Mesodermal cell (in vitro differentiated cells): ENCODE measurements at regions not wholly inside any gene's neighbourhood (a gene's known extent, or its start where the extent isn't known, plus 50 kb on each side); places are given as distances from the start of the nearest gene placed in this dataset.

Source experiments
- H3K27ac ChIP-seq: 2 replicates; pipeline ENCODE4 v1.7.0; 2013; ENCODE audit warnings: mild to moderate bottlenecking, low read depth, low read length, moderate library complexity; ENCODE audit not compliant: severe bottlenecking
- H3K36me3 ChIP-seq: 2 replicates; pipeline ENCODE4 v1.7.1; 2013; ENCODE audit warnings: mild to moderate bottlenecking, low read length, moderate library complexity; ENCODE audit not compliant: control insufficient read depth, insufficient read depth
- H3K4me1 ChIP-seq: one replicate; pipeline ENCODE4 v1.7.1; 2013; ENCODE audit warnings: mild to moderate bottlenecking, low read length; ENCODE audit not compliant: insufficient read depth, control insufficient read depth, poor library complexity, severe bottlenecking
- H3K4me3 ChIP-seq: 2 replicates; pipeline ENCODE4 v1.7.0; 2013; ENCODE audit warnings: low read length, control low read depth, mild to moderate bottlenecking; ENCODE audit not compliant: insufficient read depth, poor library complexity, severe bottlenecking; ENCODE audit errors: extremely low read depth
- H3K9me3 ChIP-seq: 2 replicates; pipeline ENCODE4 v1.7.1; 2013; ENCODE audit warnings: mild to moderate bottlenecking, low read length, moderate library complexity; ENCODE audit not compliant: control insufficient read depth
- WGBS, 2 experiments: methylation state at CpG; one replicate each; pipeline ENCODE4 v1.1.5; 2013; ENCODE audit warnings: missing lambda C conversion rate in 2 of 2; ENCODE audit not compliant: insufficient coverage in 2 of 2; 5-methylcytosine and 5-hydroxymethylcytosine counted together

DNA sequence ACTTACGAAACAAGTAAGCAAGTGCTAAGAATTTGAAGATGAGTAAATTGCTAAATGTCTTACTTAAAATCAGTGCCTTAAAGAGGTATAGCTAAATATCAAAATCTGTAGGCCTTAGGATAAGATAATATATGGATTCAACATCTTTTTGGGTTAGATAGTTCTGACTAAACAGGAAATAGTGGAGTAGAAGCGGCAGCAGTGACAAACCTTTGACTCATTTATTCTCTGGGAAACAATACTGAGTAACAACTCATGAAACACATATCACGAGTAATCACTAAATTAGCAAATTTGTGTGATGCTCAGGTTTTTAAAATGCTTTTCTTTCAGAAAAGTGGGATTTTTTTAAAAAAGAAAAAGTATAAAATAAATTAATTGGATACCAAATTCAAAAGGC, 762.1 kb upstream of the TYRP1 start:
- WGBS, 2 experiments = no CpG with 5 or more reads among the region's 3 CpGs
- no peaks in the 10 kb centered on the region for H3K9me3 ChIP-seq
- H3K4me1 ChIP-seq = no peaks in the 10 kb centered on the region
- H3K27ac ChIP-seq = no peak overlapping the region
- H3K36me3 ChIP-seq = no peaks in the 10 kb centered on the region
- no peak overlapping the region for H3K4me3 ChIP-seq

- Histone ChIP-seq H3K4me1 (no peaks in the 10 kb centered on the region), H3K9me3 (no peaks in the 10 kb centered on the region), H3K27ac (no peak overlapping the region), H3K4me3 (no peak overlapping the region), H3K36me3 (no peaks in the 10 kb centered on the region)
- 80 to 100% methylated on average over 1 of the region's 3 CpGs for WGBS, 2 experiments
Measured at GRCh38 chr9:11931751-11932150, 761.4 kb upstream of the TYRP1 start.

DNA sequence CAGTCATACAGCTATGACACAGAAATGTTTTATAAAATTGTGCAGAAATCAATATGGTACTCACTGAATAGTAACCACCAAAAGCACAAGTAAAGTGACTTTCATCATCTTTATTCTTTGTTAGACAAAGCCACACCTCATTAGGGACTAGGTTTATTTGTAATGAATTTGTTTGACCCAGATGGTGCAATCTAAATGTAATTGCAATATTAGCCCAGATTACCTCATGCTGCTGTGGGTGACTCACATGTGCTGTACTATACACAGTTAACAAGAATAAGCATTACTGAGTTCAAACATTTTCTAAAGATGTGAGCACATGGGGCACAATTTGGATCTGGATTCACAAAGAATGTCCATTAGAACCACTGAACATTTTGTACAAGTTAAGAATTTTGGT, 759.3 kb upstream of the TYRP1 start:
- H3K9me3 ChIP-seq = no peaks in the 10 kb centered on the region
- no peak overlapping the region for H3K27ac ChIP-seq
- H3K4me3 ChIP-seq = no peak overlapping the region
- H3K4me1 ChIP-seq = no peaks in the 10 kb centered on the region
- H3K36me3 ChIP-seq = no peaks in the 10 kb centered on the region

DNA sequence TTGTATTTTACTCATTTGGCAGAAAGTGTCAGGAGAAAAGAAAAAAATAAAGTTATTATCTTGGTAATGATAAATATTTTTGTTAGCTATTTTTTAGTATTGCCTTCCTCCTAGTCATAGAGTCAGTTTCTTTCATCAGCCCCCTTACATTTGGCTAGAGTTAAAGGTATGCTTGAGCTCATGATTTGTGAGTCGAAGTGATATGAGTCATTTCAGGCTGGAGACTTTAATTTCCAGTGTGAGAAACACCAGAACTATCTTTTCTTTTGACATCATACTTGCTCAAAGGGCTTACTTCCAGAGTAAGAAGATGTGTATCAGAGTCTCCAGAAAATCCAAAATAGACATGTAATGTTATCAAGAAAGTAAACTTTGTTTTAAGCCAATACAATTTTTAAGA, 746.7 kb upstream of the TYRP1 start:
- H3K36me3 ChIP-seq = no peaks in the 10 kb centered on the region
- peaks cover 4% of the 10 kb centered on the region for H3K4me1 ChIP-seq
- H3K4me3 ChIP-seq = no peak overlapping the region
- WGBS, 2 experiments = no CpG with 5 or more reads among the region's 1 CpG
- H3K27ac ChIP-seq = peak overlapping the region; percentile 41
- no peaks in the 10 kb centered on the region for H3K9me3 ChIP-seq

DNA sequence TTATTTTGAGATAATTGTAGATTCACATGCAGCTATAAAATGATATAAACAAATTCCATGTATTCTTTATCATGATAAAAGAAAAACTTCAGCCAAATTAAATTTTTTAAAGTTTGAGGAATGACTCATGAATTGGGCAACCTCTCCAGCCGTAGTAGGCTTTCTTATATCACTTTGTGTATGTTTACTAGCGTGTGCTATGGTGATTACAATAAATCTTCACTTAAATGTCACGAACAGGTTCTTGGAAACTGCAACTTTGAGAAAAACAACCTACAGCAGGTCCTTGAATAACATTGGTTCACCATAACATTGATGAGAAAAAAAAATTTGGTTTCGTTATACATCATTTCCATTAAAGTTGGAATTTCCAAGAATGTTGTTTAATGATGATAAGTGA, 730.9 kb upstream of the TYRP1 start:
- H3K9me3 ChIP-seq = no peaks in the 10 kb centered on the region
- no CpG with 5 or more reads among the region's 4 CpGs for WGBS, 2 experiments
- no peak overlapping the region for H3K4me3 ChIP-seq
- no peak overlapping the region for H3K27ac ChIP-seq
- H3K36me3 ChIP-seq = no peaks in the 10 kb centered on the region
- no peaks in the 10 kb centered on the region for H3K4me1 ChIP-seq

GRCh38 chr9:11966786-11967185, 726.4 kb upstream of the TYRP1 start:
- H3K9me3 ChIP-seq = no peaks in the 10 kb centered on the region
- H3K4me3 ChIP-seq = no peak overlapping the region
- H3K36me3 ChIP-seq = no peaks in the 10 kb centered on the region
- no peak overlapping the region for H3K27ac ChIP-seq
- H3K4me1 ChIP-seq = no peaks in the 10 kb centered on the region
- WGBS, 2 experiments = 69 to 77% methylated on average over 3 to 4 of the region's 4 CpGs

- no peaks in the 10 kb centered on the region for H3K9me3 ChIP-seq
- H3K27ac ChIP-seq = no peak overlapping the region
- no peaks in the 10 kb centered on the region for H3K36me3 ChIP-seq
- H3K4me1 ChIP-seq = no peaks in the 10 kb centered on the region
- WGBS, 2 experiments = 78 to 80% methylated on average over 1 of the region's 1 CpG
- no peak overlapping the region for H3K4me3 ChIP-seq
Measured at GRCh38 chr9:11968631-11969030, 724.6 kb upstream of the TYRP1 start.

- no peak overlapping the region for H3K27ac ChIP-seq
- WGBS, 2 experiments = no CpG with 5 or more reads among the region's 1 CpG
- H3K4me1 ChIP-seq = no peaks in the 10 kb centered on the region
- no peaks in the 10 kb centered on the region for H3K36me3 ChIP-seq
- H3K4me3 ChIP-seq = no peak overlapping the region
- no peaks in the 10 kb centered on the region for H3K9me3 ChIP-seq
Measured at GRCh38 chr9:11973011-11973410, 720.2 kb upstream of the TYRP1 start.

DNA sequence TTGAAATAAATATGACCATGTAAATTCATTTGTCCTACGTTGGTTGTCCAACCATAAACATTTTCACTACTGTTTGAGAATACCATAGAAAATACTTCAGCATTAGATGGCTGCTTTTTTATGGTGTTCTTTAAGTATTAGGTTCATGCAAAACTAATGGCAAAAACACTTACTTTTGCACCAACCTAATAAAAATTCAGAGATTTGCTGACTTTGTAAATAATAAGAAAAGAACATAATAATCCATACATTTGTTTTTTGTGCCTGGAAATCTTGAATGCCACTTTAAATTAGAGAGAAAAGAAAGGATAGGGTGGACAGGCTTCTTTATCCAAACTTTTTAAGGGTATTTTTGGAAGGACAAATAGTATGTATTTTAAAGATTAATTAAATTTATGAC, 719.7 kb upstream of the TYRP1 start:
- no peaks in the 10 kb centered on the region for H3K9me3 ChIP-seq
- H3K36me3 ChIP-seq = no peaks in the 10 kb centered on the region
- no peak overlapping the region for H3K4me3 ChIP-seq
- H3K4me1 ChIP-seq = no peaks in the 10 kb centered on the region
- H3K27ac ChIP-seq = no peak overlapping the region
- WGBS, 2 experiments = no CpG with 5 or more reads among the region's 1 CpG

GRCh38 chr9:11992866-11993265, 700.3 kb upstream of the TYRP1 start:
- H3K36me3 ChIP-seq = no peaks in the 10 kb centered on the region
- H3K4me1 ChIP-seq = no peaks in the 10 kb centered on the region
- no peak overlapping the region for H3K27ac ChIP-seq
- H3K4me3 ChIP-seq = no peak overlapping the region
- no CpG with 5 or more reads among the region's 1 CpG for WGBS, 2 experiments
- no peaks in the 10 kb centered on the region for H3K9me3 ChIP-seq

- peaks cover 4% of the 10 kb centered on the region for H3K9me3 ChIP-seq
- H3K36me3 ChIP-seq = no peaks in the 10 kb centered on the region
- no CpG with 5 or more reads among the region's 1 CpG for WGBS, 2 experiments
- no peak overlapping the region for H3K27ac ChIP-seq
- no peaks in the 10 kb centered on the region for H3K4me1 ChIP-seq
- H3K4me3 ChIP-seq = no peak overlapping the region
Measured at GRCh38 chr9:12014488-12014887, 678.7 kb upstream of the TYRP1 start.

GRCh38 chr9:12054235-12054634, 639.0 kb upstream of the TYRP1 start:
- WGBS, 2 experiments = 82 to 94% methylated on average over 5 to 6 of the region's 8 CpGs
- no peaks in the 10 kb centered on the region for H3K4me1 ChIP-seq

More at GRCh38 chr9:12054235-12054634, 639.0 kb upstream of the TYRP1 start:
- Histone ChIP-seq H3K36me3 (no peaks in the 10 kb centered on the region), H3K9me3 (peaks cover 16% of the 10 kb centered on the region), H3K27ac (no peak overlapping the region), H3K4me3 (no peak overlapping the region)
